SU-DHL-6 (cell line): ENCODE measurements at regions not wholly inside any gene's neighbourhood (a gene's known extent, or its start where the extent isn't known, plus 50 kb on each side); places are given as distances from the start of the nearest gene placed in this dataset.
A peak's percentile ranks its signal among the peaks of the same experiment; 100 is the strongest.
"Not testable (repeated sequence)": the region's sequence is repeated elsewhere in the genome, so short reads cannot be mapped to it uniquely, and the experiment has no call there.

Experiments used
- H2AFZ ChIP-seq: fragments of 200-600 bp; sonication (generic); 2 replicates; pipeline ENCODE4 v1.6.1; 2014; ENCODE audit warnings: low read depth, mild to moderate bottlenecking, moderate library complexity, mixed read lengths, antibody characterized with exemption, low read length; ENCODE audit not compliant: severe bottlenecking
- H3F3A ChIP-seq: fragments of 200-600 bp; shearing (Covaris generic); 2 replicates; pipeline ENCODE4 v1.6.0; 2016; ENCODE audit warnings: antibody characterized with exemption, mild to moderate bottlenecking; ENCODE audit not compliant: insufficient read depth
- H3K27ac ChIP-seq: fragments of 200-600 bp; sonication (generic); 2 replicates; pipeline ENCODE4 v1.5.1; 2016; ENCODE audit warnings: low read depth, mild to moderate bottlenecking, low read length, moderate library complexity, mixed read lengths
- H3K27me3 ChIP-seq: fragments of 200-600 bp; sonication (generic), shearing (Covaris generic); 2 replicates; pipeline ENCODE4 v1.6.0; 2014; ENCODE audit warnings: mild to moderate bottlenecking, low read length
- H3K36me3 ChIP-seq: fragments of 200-600 bp; sonication (generic); 2 replicates; pipeline ENCODE4 v1.6.1; 2014; ENCODE audit warnings: mild to moderate bottlenecking, low read length, mixed read lengths
- H3K4me2 ChIP-seq: fragments of 300-600, 200-600 bp; shearing (Covaris generic), sonication (generic); 2 replicates; pipeline ENCODE4 v1.6.0; 2014; ENCODE audit warnings: low read length, low read depth, mild to moderate bottlenecking; ENCODE audit not compliant: poor library complexity, severe bottlenecking
- H3K4me3 ChIP-seq: fragments of 200-600 bp; sonication (generic); 2 replicates; pipeline ENCODE4 v1.5.1; 2014; ENCODE audit warnings: antibody characterized with exemption, low read length, mild to moderate bottlenecking, mixed read lengths; ENCODE audit not compliant: insufficient read depth, poor library complexity, severe bottlenecking
- H3K79me2 ChIP-seq: fragments of 200-600 bp; sonication (generic); 2 replicates; pipeline ENCODE4 v1.6.1; 2014; ENCODE audit warnings: mild to moderate bottlenecking, low read length, moderate library complexity; ENCODE audit not compliant: insufficient read depth
- H3K9ac ChIP-seq: fragments of 200-600 bp; sonication (generic); 2 replicates; pipeline ENCODE4 v1.7.0; 2014; ENCODE audit warnings: mild to moderate bottlenecking, low read length
- H3K9me2 ChIP-seq: fragments of 200-600 bp; sonication (generic); replicated peaks from 2 replicates; pipeline ENCODE4 v1.6.1; 2014; ENCODE audit warnings: low read length; ENCODE audit not compliant: insufficient read depth
- H3K9me3 ChIP-seq: fragments of 200-600 bp; sonication (generic); 2 replicates; pipeline ENCODE4 v1.6.1; 2014; ENCODE audit warnings: low read length, mixed read lengths; ENCODE audit not compliant: insufficient read depth
- H4K20me1 ChIP-seq: fragments of 200-600 bp; sonication (generic); 2 replicates; pipeline ENCODE4 v1.6.1; 2014; ENCODE audit warnings: low read depth, mild to moderate bottlenecking, antibody characterized with exemption, low read length, moderate library complexity, mixed read lengths
- CTCF ChIP-seq: fragments of 200-600 bp; sonication (generic); IDR thresholded peaks from one replicate; pipeline ENCODE4 v1.5.1; 2017; ENCODE audit warnings: antibody characterized with exemption, mild to moderate bottlenecking, low read length, moderate library complexity; ENCODE audit not compliant: insufficient read depth, poor library complexity, severe bottlenecking
- EZH2phosphoT487 ChIP-seq: fragments of 200-600 bp; sonication (generic), shearing (Covaris generic); conservative IDR thresholded peaks from 2 replicates; pipeline ENCODE4 v1.6.1; 2018; ENCODE audit warnings: mild to moderate bottlenecking, antibody characterized with exemption, low read length, moderate library complexity, mixed read lengths

- Histone ChIP-seq H3K9me2 (no peaks in the 10 kb centered on the region; the same call in 1 of the 2 replicates), H3K9ac (no peak overlapping the region), H3K27ac (no peak overlapping the region), H3K36me3 (no peaks in the 10 kb centered on the region), H2AFZ (no peak overlapping the region), H3K4me3 (no peak overlapping the region), H3K9me3 (peaks cover 42% of the 10 kb centered on the region; the same call in 1 of the 2 replicates), H4K20me1 (no peaks in the 10 kb centered on the region), H3F3A (no peaks in the 10 kb centered on the region), H3K79me2 (no peaks in the 10 kb centered on the region), H3K4me2 (no peak overlapping the region), H3K27me3 (no peaks in the 10 kb centered on the region)
- no peak for TF ChIP-seq CTCF
Observed at GRCh38 chr16:26627958-26628357, 438.8 kb upstream of the C16orf82 start.

GRCh38 chr16:26631365-26631764 is 435.4 kb upstream of the C16orf82 start:
- not testable (repeated sequence) for H3K4me2 ChIP-seq, H3K4me3 ChIP-seq, H3K27me3 ChIP-seq, H3K9ac ChIP-seq, H3K27ac ChIP-seq, H4K20me1 ChIP-seq, H3K79me2 ChIP-seq, H3K36me3 ChIP-seq, H3F3A ChIP-seq, H2AFZ ChIP-seq, H3K9me2 ChIP-seq
- H3K9me3 ChIP-seq: peaks cover 42% of the 10 kb centered on the region; the same call in 1 of the 2 replicates

- H3K9ac ChIP-seq: peak overlapping the region; percentile 44
- no peaks in the 10 kb centered on the region for H3K36me3 ChIP-seq
- no peaks in the 10 kb centered on the region for H3K9me3 ChIP-seq
- no peaks in the 10 kb centered on the region for H3K9me2 ChIP-seq
- no peak for TF ChIP-seq EZH2phosphoT487
- TF ChIP-seq CTCF: no peak
- peak overlapping the region; percentile 4 for H2AFZ ChIP-seq
- no peaks in the 10 kb centered on the region for H3K79me2 ChIP-seq
- H3F3A ChIP-seq: peaks cover 14% of the 10 kb centered on the region
- H3K27me3 ChIP-seq: no peaks in the 10 kb centered on the region
- H3K4me2 ChIP-seq: peak overlapping the region; percentile 50
- peak overlapping the region; percentile 4 for H3K4me3 ChIP-seq
- no peaks in the 10 kb centered on the region for H4K20me1 ChIP-seq
- H3K27ac ChIP-seq: peak overlapping the region; percentile 81
Observed at GRCh38 chr16:26642047-26642664, 424.6 kb upstream of the C16orf82 start.

- Histone ChIP-seq H3K9me3 (no peaks in the 10 kb centered on the region), H2AFZ (peak overlapping the region; percentile 82), H3K36me3 (no peaks in the 10 kb centered on the region), H3K27me3 (no peaks in the 10 kb centered on the region), H3K9ac (peak overlapping the region; percentile 37; the same call in 1 of the 2 replicates), H3K9me2 (no peaks in the 10 kb centered on the region), H3K27ac (peak overlapping the region; percentile 81), H3K79me2 (no peaks in the 10 kb centered on the region), H3F3A (peaks cover 14% of the 10 kb centered on the region), H4K20me1 (no peaks in the 10 kb centered on the region), H3K4me3 (no peak overlapping the region), H3K4me2 (peak overlapping the region; percentile 44)
- TF ChIP-seq CTCF: no peak
Observed at GRCh38 chr16:26643519-26643918, 423.2 kb upstream of the C16orf82 start.
